Neuronal stem cell (in vitro differentiated cells): ENCODE measurements at regions not wholly inside any gene's neighbourhood (a gene's known extent, or its start where the extent isn't known, plus 50 kb on each side); places are given as distances from the start of the nearest gene placed in this dataset.

Experiments used
- DNase-seq: peaks from one replicate; pipeline ENCODE4 v3.0.0-alpha.2; 2013; ENCODE audit warnings: low spot score
- H2AFZ ChIP-seq: one replicate; pipeline ENCODE4 v1.6.1; 2013; ENCODE audit warnings: mild to moderate bottlenecking, low read length, inconsistent platforms
- H2AK5ac ChIP-seq: 2 replicates; pipeline ENCODE4 v1.6.1; 2013; ENCODE audit warnings: low read depth, mild to moderate bottlenecking, inconsistent platforms, low read length, moderate library complexity, mixed read lengths
- H2BK120ac ChIP-seq: 2 replicates; pipeline ENCODE4 v1.6.1; 2013; ENCODE audit warnings: low read depth, mild to moderate bottlenecking, inconsistent platforms, low read length, moderate library complexity, mixed read lengths
- H2BK12ac ChIP-seq: one replicate; pipeline ENCODE4 v1.6.1; 2013; ENCODE audit warnings: low read length, inconsistent platforms
- H2BK15ac ChIP-seq: 2 replicates; pipeline ENCODE4 v1.6.1; 2013; ENCODE audit warnings: mild to moderate bottlenecking, low read length, inconsistent platforms, mixed read lengths
- H2BK5ac ChIP-seq: one replicate; pipeline ENCODE4 v1.6.1; 2013; ENCODE audit warnings: inconsistent platforms, mild to moderate bottlenecking, low read length, moderate library complexity
- H3K14ac ChIP-seq: one replicate; pipeline ENCODE4 v1.6.1; 2013; ENCODE audit warnings: low read length, inconsistent platforms
- H3K18ac ChIP-seq: 2 replicates; pipeline ENCODE4 v1.6.1; 2013; ENCODE audit warnings: low read length, inconsistent platforms
- H3K23ac ChIP-seq: 2 replicates; pipeline ENCODE4 v1.6.1; 2013; ENCODE audit warnings: low read depth, mild to moderate bottlenecking, mixed read lengths, low read length, inconsistent platforms; ENCODE audit not compliant: poor library complexity
- H3K27ac ChIP-seq: replicated peaks from 3 replicates; pipeline ENCODE4 v1.5.1; 2013; ENCODE audit warnings: low read length, inconsistent platforms
- H3K27me3 ChIP-seq, 3 experiments: 2 replicates each; pipeline ENCODE4 v1.6.1; 2013; ENCODE audit warnings: low read length in 3 of 3, mild to moderate bottlenecking in 2 of 3, inconsistent platforms in 1 of 3, low read depth in 1 of 3, mixed read lengths in 1 of 3, moderate library complexity in 1 of 3; ENCODE audit not compliant: control insufficient read depth in 3 of 3, insufficient read depth in 3 of 3
- H3K36me3 ChIP-seq, 2 donors: replicated peaks in 1 of 2; 2 replicates each; pipeline ENCODE4 v1.6.1; 2013; ENCODE audit warnings: low read length in 2 of 2; ENCODE audit not compliant: control insufficient read depth in 2 of 2, insufficient read depth in 2 of 2
- H3K4ac ChIP-seq: 2 replicates; pipeline ENCODE4 v1.6.1; 2013; ENCODE audit warnings: inconsistent platforms, mild to moderate bottlenecking, low read length, moderate library complexity
- H3K4me1 ChIP-seq, 2 donors: 1 replicate in 1 of 2; 2 replicates in 1 of 2; pipeline ENCODE4 v1.6.1; 2013; ENCODE audit warnings: low read length in 2 of 2, low read depth in 1 of 2; ENCODE audit not compliant: control insufficient read depth in 2 of 2, insufficient read depth in 1 of 2
- H3K4me2 ChIP-seq: one replicate; pipeline ENCODE4 v1.6.1; 2013; ENCODE audit warnings: mild to moderate bottlenecking, low read length, inconsistent platforms; ENCODE audit not compliant: insufficient read depth, poor library complexity, severe bottlenecking
- H3K4me3 ChIP-seq, 2 donors: 2 replicates each; pipeline ENCODE4 v1.5.1; 2013; ENCODE audit warnings: low read length in 2 of 2, mild to moderate bottlenecking in 2 of 2, inconsistent platforms in 1 of 2, moderate library complexity in 1 of 2
- H3K79me1 ChIP-seq: one replicate; pipeline ENCODE4 v1.6.1; 2013; ENCODE audit warnings: low read depth, mild to moderate bottlenecking, inconsistent platforms, low read length, moderate library complexity
- H3K9ac ChIP-seq: one replicate; pipeline ENCODE4 v1.6.1; 2013; ENCODE audit warnings: mild to moderate bottlenecking, low read depth, low read length, inconsistent platforms; ENCODE audit not compliant: poor library complexity
- H3K9me3 ChIP-seq, 2 donors: replicated peaks in 1 of 2; 2 replicates each; pipeline versions ENCODE3 to v1.6.1; 2013; ENCODE audit warnings: low read length in 2 of 2, mild to moderate bottlenecking in 2 of 2, inconsistent platforms in 1 of 2, low read depth in 1 of 2, mixed read lengths in 1 of 2, moderate library complexity in 1 of 2; ENCODE audit not compliant: control insufficient read depth in 2 of 2, insufficient read depth in 1 of 2
- H4K8ac ChIP-seq: one replicate; pipeline ENCODE4 v1.6.1; 2013; ENCODE audit warnings: low read depth, mild to moderate bottlenecking, inconsistent platforms, low read length, moderate library complexity
- H4K91ac ChIP-seq: one replicate; pipeline ENCODE4 v1.6.1; 2013; ENCODE audit warnings: low read length, low read depth, mild to moderate bottlenecking, inconsistent platforms; ENCODE audit not compliant: poor library complexity
- WGBS, 2 donors: extraction: QIAGEN DNeasy Blood & Tissue Kit; methylation state at CpG; one replicate each; pipeline ENCODE4 v1.1.7; 2013; ENCODE audit warnings: missing lambda C conversion rate in 2 of 2, mixed read lengths in 1 of 2; ENCODE audit not compliant: insufficient read length in 2 of 2, insufficient replicate concordance in 1 of 2; ENCODE audit errors: extremely low coverage in 2 of 2; 5-methylcytosine and 5-hydroxymethylcytosine counted together

- no peaks in the 10 kb centered on the region for H3K9me3 ChIP-seq
- H4K8ac ChIP-seq: no peak overlapping the region
- no peak overlapping the region for H3K4me2 ChIP-seq
- H3K4me1 ChIP-seq: no peaks in the 10 kb centered on the region
- no peak overlapping the region for H3K14ac ChIP-seq
- no peak overlapping the region for H2AFZ ChIP-seq
- no peak overlapping the region for H3K4me3 ChIP-seq
- no peak overlapping the region for H3K4ac ChIP-seq
- H3K27ac ChIP-seq: no peak overlapping the region
- no peak overlapping the region for H3K18ac ChIP-seq
- DNase-seq: no peak
- no peak overlapping the region for H4K91ac ChIP-seq
- no peaks in the 10 kb centered on the region for H3K79me1 ChIP-seq
- no peak overlapping the region for H2AK5ac ChIP-seq
- H2BK15ac ChIP-seq: no peak overlapping the region
- no CpG with 5 or more reads among the region's 1 CpG for WGBS, 2 donors
- H2BK5ac ChIP-seq: no peak overlapping the region
- no peak overlapping the region for H3K23ac ChIP-seq
- no peaks in the 10 kb centered on the region for H3K27me3 ChIP-seq
- H3K36me3 ChIP-seq: no peaks in the 10 kb centered on the region
- no peak overlapping the region for H2BK12ac ChIP-seq
- H2BK120ac ChIP-seq: no peak overlapping the region
- H3K9ac ChIP-seq: no peak overlapping the region
Measured at GRCh38 chr6:74362391-74362790, 666.4 kb downstream of the CD109 start.

GRCh38 chr6:74357321-74357720, 661.3 kb downstream of the CD109 start:
- no peak overlapping the region for H3K23ac ChIP-seq
- no peaks in the 10 kb centered on the region for H3K36me3 ChIP-seq
- H2BK5ac ChIP-seq: no peak overlapping the region
- H3K4me2 ChIP-seq: no peak overlapping the region
- no peak overlapping the region for H2BK12ac ChIP-seq
- no peak overlapping the region for H2AFZ ChIP-seq
- no peak overlapping the region for H3K9ac ChIP-seq
- H2BK15ac ChIP-seq: no peak overlapping the region
- H3K27me3 ChIP-seq: no peaks in the 10 kb centered on the region
- H4K91ac ChIP-seq: no peak overlapping the region
- no peaks in the 10 kb centered on the region for H3K4me1 ChIP-seq
- no peak overlapping the region for H3K27ac ChIP-seq
- WGBS, 2 donors: no CpG with 5 or more reads among the region's 4 CpGs
- H3K4me3 ChIP-seq: no peak overlapping the region
- no peak overlapping the region for H2BK120ac ChIP-seq
- no peaks in the 10 kb centered on the region for H3K9me3 ChIP-seq
- no peaks in the 10 kb centered on the region for H3K79me1 ChIP-seq
- H3K4ac ChIP-seq: no peak overlapping the region
- H2AK5ac ChIP-seq: no peak overlapping the region
- no peak for DNase-seq
- H4K8ac ChIP-seq: no peak overlapping the region
- no peak overlapping the region for H3K14ac ChIP-seq
- no peak overlapping the region for H3K18ac ChIP-seq

- Histone ChIP-seq H3K23ac (no peak overlapping the region), H2BK120ac (no peak overlapping the region), H3K27ac (no peak overlapping the region), H3K36me3 (no peaks in the 10 kb centered on the region), H3K14ac (no peak overlapping the region), H3K4me2 (no peak overlapping the region), H2BK12ac (no peak overlapping the region), H3K4ac (no peak overlapping the region), H4K8ac (no peak overlapping the region), H2BK5ac (no peak overlapping the region), H3K4me3 (no peak overlapping the region), H3K9me3 (no peaks in the 10 kb centered on the region), H3K4me1 (no peaks in the 10 kb centered on the region), H2AFZ (no peak overlapping the region), H2AK5ac (no peak overlapping the region), H3K9ac (no peak overlapping the region), H4K91ac (no peak overlapping the region), H2BK15ac (no peak overlapping the region), H3K27me3 (no peaks in the 10 kb centered on the region), H3K18ac (no peak overlapping the region), H3K79me1 (no peaks in the 10 kb centered on the region)
- no peak for DNase-seq
- WGBS, 2 donors: no CpG with 5 or more reads among the region's 2 CpGs
Measured at GRCh38 chr6:74356391-74356790, 660.4 kb downstream of the CD109 start.

GRCh38 chr6:74346936-74347535, 651.0 kb downstream of the CD109 start:
- Histone ChIP-seq H3K4me2 (no peak overlapping the region), H3K9me3 (no peaks in the 10 kb centered on the region), H3K79me1 (no peaks in the 10 kb centered on the region), H2BK5ac (no peak overlapping the region), H3K23ac (no peak overlapping the region), H3K18ac (no peak overlapping the region), H3K14ac (no peak overlapping the region), H3K4me3 (no peak overlapping the region), H2AFZ (no peak overlapping the region), H3K27ac (no peak overlapping the region), H3K4me1 (no peaks in the 10 kb centered on the region), H4K91ac (no peak overlapping the region), H2BK12ac (no peak overlapping the region), H2BK15ac (no peak overlapping the region), H2BK120ac (no peak overlapping the region), H3K4ac (no peak overlapping the region), H3K36me3 (no peaks in the 10 kb centered on the region), H2AK5ac (no peak overlapping the region), H3K9ac (no peak overlapping the region), H3K27me3 (no peaks in the 10 kb centered on the region), H4K8ac (no peak overlapping the region)
- WGBS, 2 donors: no CpG with 5 or more reads among the region's 4 CpGs
- DNase-seq: no peak
